Ascending aorta (tissue), 2 donors: ENCODE measurements at regions not wholly inside any gene's neighbourhood (a gene's known extent, or its start where the extent isn't known, plus 50 kb on each side); places are given as distances from the start of the nearest gene placed in this dataset.
A peak's percentile ranks its signal among the peaks of the same experiment; 100 is the strongest.

ENCODE experiments used
- DNase-seq, 2 donors: peaks; one replicate each; pipeline ENCODE4 v3.0.0-alpha.2; 2019; ENCODE audit warnings: low spot score in 2 of 2
- H3K27ac ChIP-seq, 2 donors: fragments of 200-600 bp; sonication (generic); one replicate each; pipeline ENCODE4 v1.5.1; 2016 to 2017; ENCODE audit warnings: mild to moderate bottlenecking in 1 of 2
- H3K27me3 ChIP-seq: fragments of 200-600 bp; sonication (generic); one replicate; pipeline ENCODE4 v1.5.1; 2017
- H3K36me3 ChIP-seq, 2 donors: fragments of 200-600 bp; sonication (generic); one replicate each; pipeline ENCODE4 v1.5.1; 2016
- H3K4me1 ChIP-seq, 2 donors: fragments of 200-600 bp; sonication (generic); one replicate each; pipeline ENCODE4 v1.5.1; 2016 to 2017; ENCODE audit warnings: mild to moderate bottlenecking in 1 of 2
- H3K4me3 ChIP-seq, 2 donors: fragments of 200-600 bp; sonication (generic); one replicate each; pipeline ENCODE4 v1.5.1; 2016 to 2017; ENCODE audit warnings: mild to moderate bottlenecking in 1 of 2
- H3K9me3 ChIP-seq, 2 donors: fragments of 200-600 bp; sonication (generic); one replicate each; pipeline ENCODE4 v1.5.1; 2016
- CTCF ChIP-seq, 3 experiments: fragments of 200-600 bp in 2 of 3; fragments of 450-650 bp in 1 of 3; sonication (generic) in 2 of 3; IDR thresholded peaks; one replicate each; pipeline ENCODE4 v1.5.1; 2016 to 2019; ENCODE audit warnings: antibody characterized with exemption in 3 of 3, mild to moderate bottlenecking in 1 of 3, moderate library complexity in 1 of 3
- intact Hi-C: fragments of 100-400 bp; cut with DNase I; formaldehyde crosslinking; loops from one replicate; pipeline ENCODE4 v1.15.1; 2023

- peak in 1 of 2 donors; percentile 60 for DNase-seq
- Histone ChIP-seq H3K4me1 (peaks cover 26 to 57% of the 10 kb centered on the region in 2 donors), H3K4me3 (no peak overlapping the region), H3K9me3 (no peaks in the 10 kb centered on the region), H3K27me3 (no peaks in the 10 kb centered on the region), H3K36me3 (no peaks in the 10 kb centered on the region), H3K27ac (peak overlapping the region; percentile 53 to 88)
- intact Hi-C loops = loop anchor here (5.0 kb wide), 1 partner anchor 699 kb away; the partner anchor contains the start of gene TRIM11
- TF ChIP-seq CTCF (IDR thresholded peaks at IDR 0.05) = no peak
These were observed 164.9 kb upstream of the RAB4A start for GRCh38 chr1:229105822-229106525.

GRCh38 chr1:229106526-229107125, 164.3 kb upstream of the RAB4A start:
- peak in 1 of 2 donors; percentile 50 for DNase-seq
- Histone ChIP-seq H3K4me3 (no peak overlapping the region), H3K36me3 (no peaks in the 10 kb centered on the region), H3K9me3 (no peaks in the 10 kb centered on the region), H3K27ac (peak overlapping the region; percentile 86 to 88), H3K27me3 (no peaks in the 10 kb centered on the region), H3K4me1 (peaks cover 30 to 59% of the 10 kb centered on the region in 2 donors)
- no peak for TF ChIP-seq CTCF (IDR thresholded peaks at IDR 0.05)
- intact Hi-C loops = loop anchor here (5.0 kb wide), 1 partner anchor 699 kb away; the partner anchor contains the start of gene TRIM11

- Histone ChIP-seq H3K4me3 (no peak overlapping the region), H3K4me1 (peaks cover 30 to 65% of the 10 kb centered on the region in 2 donors), H3K27ac (peak overlapping the region; percentile 86 to 88), H3K9me3 (no peaks in the 10 kb centered on the region), H3K27me3 (no peaks in the 10 kb centered on the region), H3K36me3 (no peaks in the 10 kb centered on the region)
- TF ChIP-seq CTCF (IDR thresholded peaks at IDR 0.05) = no peak
- DNase-seq = peak in 1 of 2 donors; percentile 57
- intact Hi-C loops = loop anchor here (5.0 kb wide), 1 partner anchor 700 kb away; the partner anchor contains the start of gene TRIM11
These were observed 163.6 kb upstream of the RAB4A start for GRCh38 chr1:229107304-229107815.

GRCh38 chr1:229107972-229108371, 162.9 kb upstream of the RAB4A start:
- DNase-seq = peak in 1 of 2 donors; percentile 43
- Histone ChIP-seq H3K4me1 (peaks cover 30 to 62% of the 10 kb centered on the region in 2 donors), H3K9me3 (no peaks in the 10 kb centered on the region), H3K4me3 (no peak overlapping the region), H3K27ac (peak overlapping the region; percentile 86 to 88), H3K27me3 (no peaks in the 10 kb centered on the region), H3K36me3 (no peaks in the 10 kb centered on the region)
- intact Hi-C loops = loop anchor here (2.0 to 5.0 kb wide), 2 partner anchors 21 to 701 kb away; partner anchors contain the start of gene TRIM11
- TF ChIP-seq CTCF (IDR thresholded peaks at IDR 0.05) = no peak

GRCh38 chr1:229108598-229109201, 162.2 kb upstream of the RAB4A start:
- H3K27ac ChIP-seq = peak overlapping the region; percentile 86 to 88
- H3K36me3 ChIP-seq = no peaks in the 10 kb centered on the region
- H3K27me3 ChIP-seq = no peaks in the 10 kb centered on the region
- peak in 1 of 2 donors; percentile 85 for DNase-seq
- H3K4me1 ChIP-seq = peaks cover 30 to 59% of the 10 kb centered on the region in 2 donors
- H3K9me3 ChIP-seq = no peaks in the 10 kb centered on the region
- no peak overlapping the region for H3K4me3 ChIP-seq
- intact Hi-C loops = loop anchor here (2.0 to 5.0 kb wide), 2 partner anchors 22 to 701 kb away; partner anchors contain the start of gene TRIM11
- TF ChIP-seq CTCF (IDR thresholded peaks at IDR 0.05) = peak in 2 of 3 experiments; percentile 18 to 46
